ENCODE measurements at regions not wholly inside any gene's neighbourhood (a gene's known extent, or its start where the extent isn't known, plus 50 kb on each side); places are given as distances from the start of the nearest gene placed in this dataset.
"Not testable (repeated sequence)": the region's sequence is repeated elsewhere in the genome, so short reads cannot be mapped to it uniquely, and the experiment has no call there.

GRCh38 chr9:78697618-78698017 lies 400.7 kb downstream of the PSAT1 start:
- no peaks in the 10 kb centered on the region for H3K79me2 ChIP-seq (ENCODE audit: insufficient read depth, low read length)

GRCh38 chr9:78698371-78698770 lies 401.4 kb downstream of the PSAT1 start:
- Histone ChIP-seq H3K79me2 (ENCODE audit: insufficient read depth, low read length) (no peaks in the 10 kb centered on the region), H3K4me2 (ENCODE audit: low read depth, low read length, poor library complexity, severe bottlenecking) (no peak overlapping the region), H3K4me3 (ENCODE audit: low read length, poor library complexity, severe bottlenecking) (no peak overlapping the region), H3K4me1 (ENCODE audit: insufficient read depth, low read length, poor library complexity, severe bottlenecking) (peaks cover 10% of the 10 kb centered on the region), H4K20me1 (ENCODE audit: insufficient read depth, low read length, poor library complexity, severe bottlenecking) (no peaks in the 10 kb centered on the region), H3K9ac (ENCODE audit: low read depth, low read length, poor library complexity, severe bottlenecking) (no peak overlapping the region), H3F3A (ENCODE audit: low read depth) (no peaks in the 10 kb centered on the region), H3K9me3 (ENCODE audit: insufficient read depth, low read depth, low read length) (no peaks in the 10 kb centered on the region), H2AFZ (ENCODE audit: low read length) (peak overlapping the region; percentile 71), H3K36me3 (ENCODE audit: insufficient read depth, low read length) (no peaks in the 10 kb centered on the region), H3K9me2 (replicated peaks; ENCODE audit: low read depth, low read length) (no peaks in the 10 kb centered on the region), H3K27me3 (ENCODE audit: insufficient read depth, low read length, poor library complexity, severe bottlenecking) (no peaks in the 10 kb centered on the region)
- TF ChIP-seq CTCF (conservative IDR thresholded peaks at IDR 0.05; ENCODE audit: low read length) (no peak), EZH2phosphoT487 (IDR thresholded peaks at IDR 0.05; ENCODE audit: borderline replicate concordance) (no peak)

More at GRCh38 chr9:78697618-78698017, 400.7 kb downstream of the PSAT1 start:
- Histone ChIP-seq H3F3A (ENCODE audit: low read depth) (no peaks in the 10 kb centered on the region), H3K36me3 (ENCODE audit: insufficient read depth, low read length) (no peaks in the 10 kb centered on the region), H3K9me3 (ENCODE audit: insufficient read depth, low read depth, low read length) (no peaks in the 10 kb centered on the region), H3K4me3 (ENCODE audit: low read length, poor library complexity, severe bottlenecking) (no peak overlapping the region), H3K4me1 (ENCODE audit: insufficient read depth, low read length, poor library complexity, severe bottlenecking) (peaks cover 10% of the 10 kb centered on the region), H3K27me3 (ENCODE audit: insufficient read depth, low read length, poor library complexity, severe bottlenecking) (no peaks in the 10 kb centered on the region), H4K20me1 (ENCODE audit: insufficient read depth, low read length, poor library complexity, severe bottlenecking) (no peaks in the 10 kb centered on the region), H3K9me2 (replicated peaks; ENCODE audit: low read depth, low read length) (no peaks in the 10 kb centered on the region), H2AFZ (ENCODE audit: low read length) (no peak overlapping the region), H3K4me2 (ENCODE audit: low read depth, low read length, poor library complexity, severe bottlenecking) (no peak overlapping the region), H3K9ac (ENCODE audit: low read depth, low read length, poor library complexity, severe bottlenecking) (no peak overlapping the region)
- TF ChIP-seq CTCF (conservative IDR thresholded peaks at IDR 0.05; ENCODE audit: low read length) (no peak), EZH2phosphoT487 (IDR thresholded peaks at IDR 0.05; ENCODE audit: borderline replicate concordance) (no peak)

GRCh38 chr9:78699217-78699616 lies 402.3 kb downstream of the PSAT1 start:
- not testable (repeated sequence) for H3F3A ChIP-seq (ENCODE audit: low read depth); H3K9ac ChIP-seq (ENCODE audit: low read depth, low read length, poor library complexity, severe bottlenecking); H3K36me3 ChIP-seq (ENCODE audit: insufficient read depth, low read length); H3K4me3 ChIP-seq (ENCODE audit: low read length, poor library complexity, severe bottlenecking); H3K4me2 ChIP-seq (ENCODE audit: low read depth, low read length, poor library complexity, severe bottlenecking); H3K9me2 ChIP-seq (replicated peaks; ENCODE audit: low read depth, low read length); H3K27me3 ChIP-seq (ENCODE audit: insufficient read depth, low read length, poor library complexity, severe bottlenecking); H4K20me1 ChIP-seq (ENCODE audit: insufficient read depth, low read length, poor library complexity, severe bottlenecking); H2AFZ ChIP-seq (ENCODE audit: low read length); H3K9me3 ChIP-seq (ENCODE audit: insufficient read depth, low read depth, low read length); H3K79me2 ChIP-seq (ENCODE audit: insufficient read depth, low read length); H3K4me1 ChIP-seq (ENCODE audit: insufficient read depth, low read length, poor library complexity, severe bottlenecking)

GRCh38 chr9:78704153-78704552 lies 407.2 kb downstream of the PSAT1 start:
- not testable (repeated sequence) for H2AFZ ChIP-seq (ENCODE audit: low read length); H4K20me1 ChIP-seq (ENCODE audit: insufficient read depth, low read length, poor library complexity, severe bottlenecking); H3K9me2 ChIP-seq (replicated peaks; ENCODE audit: low read depth, low read length); H3F3A ChIP-seq (ENCODE audit: low read depth); H3K9ac ChIP-seq (ENCODE audit: low read depth, low read length, poor library complexity, severe bottlenecking); H3K4me3 ChIP-seq (ENCODE audit: low read length, poor library complexity, severe bottlenecking); H3K4me2 ChIP-seq (ENCODE audit: low read depth, low read length, poor library complexity, severe bottlenecking); H3K27me3 ChIP-seq (ENCODE audit: insufficient read depth, low read length, poor library complexity, severe bottlenecking); H3K9me3 ChIP-seq (ENCODE audit: insufficient read depth, low read depth, low read length); H3K36me3 ChIP-seq (ENCODE audit: insufficient read depth, low read length); H3K79me2 ChIP-seq (ENCODE audit: insufficient read depth, low read length)
- peaks cover 32% of the 10 kb centered on the region for H3K4me1 ChIP-seq (ENCODE audit: insufficient read depth, low read length, poor library complexity, severe bottlenecking)
- peak; percentile 45 for TF ChIP-seq CTCF (conservative IDR thresholded peaks at IDR 0.05; ENCODE audit: low read length)
